Liver (tissue), 8 donors: ENCODE measurements at regions not wholly inside any gene's neighbourhood (a gene's known extent, or its start where the extent isn't known, plus 50 kb on each side); places are given as distances from the start of the nearest gene placed in this dataset.

ENCODE experiments used
- DNase-seq: peaks from one replicate; pipeline ENCODE4 v3.0.0-alpha.2; 2017; ENCODE audit warnings: low spot score
- H3K27ac ChIP-seq, 2 donors: one replicate each; pipeline ENCODE4 v1.7.0; 2013; ENCODE audit warnings: inconsistent platforms in 2 of 2, low read length in 2 of 2, control low read depth in 1 of 2, low read depth in 1 of 2, mild to moderate bottlenecking in 1 of 2
- H3K27me3 ChIP-seq, 4 donors: one replicate each; pipeline versions ENCODE4 v1.6.1 to v1.7.0; 2013; ENCODE audit warnings: low read length in 3 of 4, inconsistent platforms in 1 of 4, mild to moderate bottlenecking in 1 of 4, moderate library complexity in 1 of 4; ENCODE audit not compliant: control insufficient read depth in 4 of 4, insufficient read depth in 4 of 4
- H3K36me3 ChIP-seq, 4 donors: one replicate each; pipeline versions ENCODE4 v1.6.1 to v1.7.0; 2013; ENCODE audit warnings: low read length in 3 of 4, mild to moderate bottlenecking in 3 of 4, low read depth in 1 of 4, moderate library complexity in 1 of 4; ENCODE audit not compliant: control insufficient read depth in 4 of 4, insufficient read depth in 3 of 4
- H3K4me1 ChIP-seq, 4 donors: one replicate each; pipeline versions ENCODE4 v1.6.1 to v1.7.0; 2013; ENCODE audit warnings: low read length in 3 of 4, mild to moderate bottlenecking in 3 of 4, moderate library complexity in 1 of 4; ENCODE audit not compliant: control insufficient read depth in 4 of 4, insufficient read depth in 4 of 4
- H3K4me3 ChIP-seq, 3 donors: one replicate each; pipeline versions ENCODE4 v1.6.1 to v1.7.0; 2013; ENCODE audit warnings: low read length in 3 of 3, control low read depth in 1 of 3, low read depth in 1 of 3, mild to moderate bottlenecking in 1 of 3
- H3K9ac ChIP-seq, 2 donors: one replicate each; pipeline ENCODE4 v1.7.0; 2013; ENCODE audit warnings: low read length in 2 of 2, mild to moderate bottlenecking in 2 of 2, moderate library complexity in 2 of 2, control low read depth in 1 of 2, low read depth in 1 of 2
- H3K9me3 ChIP-seq, 4 donors: one replicate each; pipeline versions ENCODE4 v1.6.1 to v1.7.0; 2013; ENCODE audit warnings: low read length in 3 of 4; ENCODE audit not compliant: control insufficient read depth in 4 of 4
- EGR1 ChIP-seq, 2 donors: IDR thresholded peaks; 2 replicates each; pipeline ENCODE4 v1.6.1; 2016 to 2018; ENCODE audit warnings: antibody characterized with exemption in 2 of 2, low read depth in 2 of 2
- FOXA1 ChIP-seq: IDR thresholded peaks from 2 replicates; pipeline ENCODE4 v1.6.1; 2016; ENCODE audit warnings: antibody characterized with exemption
- FOXA2 ChIP-seq: IDR thresholded peaks from 2 replicates; pipeline ENCODE4 v1.6.1; 2016; ENCODE audit warnings: antibody characterized with exemption
- GABPA ChIP-seq, 2 donors: IDR thresholded peaks in 1 of 2; conservative IDR thresholded peaks in 1 of 2; 2 replicates each; pipeline ENCODE4 v1.6.1; 2016; ENCODE audit warnings: antibody characterized with exemption in 2 of 2, mild to moderate bottlenecking in 1 of 2, moderate library complexity in 1 of 2
- HNF4A ChIP-seq, 2 donors: conservative IDR thresholded peaks; 2 replicates each; pipeline ENCODE4 v1.6.1; 2016; ENCODE audit warnings: antibody characterized with exemption in 2 of 2, mild to moderate bottlenecking in 2 of 2
- HNF4G ChIP-seq: IDR thresholded peaks from 2 replicates; pipeline ENCODE4 v1.6.1; 2016; ENCODE audit warnings: antibody characterized with exemption
- JUND ChIP-seq, 2 donors: IDR thresholded peaks; 2 replicates each; pipeline ENCODE4 v1.6.1; 2016; ENCODE audit warnings: antibody characterized with exemption in 2 of 2
- RXRA ChIP-seq, 2 donors: IDR thresholded peaks; 2 replicates each; pipeline ENCODE4 v1.6.1; 2017 to 2018; ENCODE audit warnings: antibody characterized with exemption in 2 of 2, mild to moderate bottlenecking in 1 of 2
- SP1 ChIP-seq: IDR thresholded peaks from 2 replicates; pipeline ENCODE4 v1.6.1; 2018; ENCODE audit warnings: antibody characterized with exemption, mild to moderate bottlenecking
- TAF1 ChIP-seq: conservative IDR thresholded peaks from 2 replicates; pipeline ENCODE4 v1.6.1; 2016; ENCODE audit warnings: antibody characterized with exemption, mild to moderate bottlenecking
- YY1 ChIP-seq: IDR thresholded peaks from 2 replicates; pipeline ENCODE4 v1.6.1; 2016; ENCODE audit warnings: antibody characterized with exemption, mild to moderate bottlenecking
- WGBS: extraction: QIAGEN DNeasy Blood & Tissue Kit; methylation state at CpG from one replicate; pipeline ENCODE4 v1.1.7; 2013; 5-methylcytosine and 5-hydroxymethylcytosine counted together
- TF ChIP-seq, protein P1 (sequence below): IDR thresholded peaks from 2 replicates; pipeline ENCODE4 v1.6.1; 2016; ENCODE audit warnings: antibody characterized with exemption
- TF ChIP-seq, protein P2 (sequence below): IDR thresholded peaks from 2 replicates; pipeline ENCODE4 v1.6.1; 2016; ENCODE audit warnings: antibody characterized with exemption, mild to moderate bottlenecking
- TF ChIP-seq, protein P3 (sequence below): fragments of 150-350 bp; IDR thresholded peaks from 2 replicates; pipeline ENCODE4 v1.5.1; 2017; ENCODE audit warnings: improper control_type of control experiment, low read depth, low read length; ENCODE audit not compliant: missing input control
- TF ChIP-seq, protein P4 (sequence below): IDR thresholded peaks from 2 replicates; pipeline ENCODE4 v1.6.1; 2016; ENCODE audit warnings: antibody characterized with exemption
- TF ChIP-seq, protein P5 (sequence below): IDR thresholded peaks from 2 replicates; pipeline ENCODE4 v1.6.1; 2016; ENCODE audit warnings: antibody characterized with exemption
- donor health status: healthy.
- donor health status: healthy.
- donor health status: healthy.
- donor health status: healthy.
- donor health status: healthy.

DNA sequence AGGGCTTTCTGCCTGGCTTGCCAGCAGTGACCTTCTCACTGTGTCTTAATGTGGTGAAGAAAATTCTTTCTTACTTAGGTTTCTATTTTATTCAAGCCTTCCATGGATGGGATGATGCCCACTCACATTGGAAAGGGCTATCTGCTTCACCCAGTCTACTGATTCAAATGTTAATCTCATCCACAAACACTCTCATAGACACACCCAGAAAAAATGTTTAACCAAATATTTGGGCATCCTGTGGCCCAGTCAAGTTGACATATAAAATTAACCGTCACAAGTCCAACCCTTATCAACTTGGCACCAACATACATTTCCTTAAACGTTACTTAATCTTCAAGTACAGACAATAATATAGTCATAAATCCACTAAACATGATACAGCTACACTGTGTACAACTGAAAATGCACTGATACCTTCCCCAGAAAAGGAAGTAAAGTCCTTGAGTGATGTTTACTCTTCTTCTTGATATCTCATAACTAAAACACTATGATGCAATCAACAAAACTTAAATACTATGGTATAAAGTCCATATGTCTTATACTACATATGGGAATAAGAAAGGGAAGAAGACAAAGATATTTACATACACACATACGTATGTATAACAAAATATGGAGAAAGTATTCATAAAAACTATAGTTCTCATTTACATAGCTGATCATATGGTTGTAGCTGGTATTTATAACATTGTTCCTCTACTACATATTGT lies 394.7 kb upstream of the NOVA1 start (continued):
- TF ChIP-seq, protein P1, sequence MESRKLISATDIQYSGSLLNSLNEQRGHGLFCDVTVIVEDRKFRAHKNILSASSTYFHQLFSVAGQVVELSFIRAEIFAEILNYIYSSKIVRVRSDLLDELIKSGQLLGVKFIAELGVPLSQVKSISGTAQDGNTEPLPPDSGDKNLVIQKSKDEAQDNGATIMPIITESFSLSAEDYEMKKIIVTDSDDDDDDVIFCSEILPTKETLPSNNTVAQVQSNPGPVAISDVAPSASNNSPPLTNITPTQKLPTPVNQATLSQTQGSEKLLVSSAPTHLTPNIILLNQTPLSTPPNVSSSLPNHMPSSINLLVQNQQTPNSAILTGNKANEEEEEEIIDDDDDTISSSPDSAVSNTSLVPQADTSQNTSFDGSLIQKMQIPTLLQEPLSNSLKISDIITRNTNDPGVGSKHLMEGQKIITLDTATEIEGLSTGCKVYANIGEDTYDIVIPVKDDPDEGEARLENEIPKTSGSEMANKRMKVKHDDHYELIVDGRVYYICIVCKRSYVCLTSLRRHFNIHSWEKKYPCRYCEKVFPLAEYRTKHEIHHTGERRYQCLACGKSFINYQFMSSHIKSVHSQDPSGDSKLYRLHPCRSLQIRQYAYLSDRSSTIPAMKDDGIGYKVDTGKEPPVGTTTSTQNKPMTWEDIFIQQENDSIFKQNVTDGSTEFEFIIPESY = no peak
- TF ChIP-seq HNF4G = no peak
- TF ChIP-seq, protein P2, sequence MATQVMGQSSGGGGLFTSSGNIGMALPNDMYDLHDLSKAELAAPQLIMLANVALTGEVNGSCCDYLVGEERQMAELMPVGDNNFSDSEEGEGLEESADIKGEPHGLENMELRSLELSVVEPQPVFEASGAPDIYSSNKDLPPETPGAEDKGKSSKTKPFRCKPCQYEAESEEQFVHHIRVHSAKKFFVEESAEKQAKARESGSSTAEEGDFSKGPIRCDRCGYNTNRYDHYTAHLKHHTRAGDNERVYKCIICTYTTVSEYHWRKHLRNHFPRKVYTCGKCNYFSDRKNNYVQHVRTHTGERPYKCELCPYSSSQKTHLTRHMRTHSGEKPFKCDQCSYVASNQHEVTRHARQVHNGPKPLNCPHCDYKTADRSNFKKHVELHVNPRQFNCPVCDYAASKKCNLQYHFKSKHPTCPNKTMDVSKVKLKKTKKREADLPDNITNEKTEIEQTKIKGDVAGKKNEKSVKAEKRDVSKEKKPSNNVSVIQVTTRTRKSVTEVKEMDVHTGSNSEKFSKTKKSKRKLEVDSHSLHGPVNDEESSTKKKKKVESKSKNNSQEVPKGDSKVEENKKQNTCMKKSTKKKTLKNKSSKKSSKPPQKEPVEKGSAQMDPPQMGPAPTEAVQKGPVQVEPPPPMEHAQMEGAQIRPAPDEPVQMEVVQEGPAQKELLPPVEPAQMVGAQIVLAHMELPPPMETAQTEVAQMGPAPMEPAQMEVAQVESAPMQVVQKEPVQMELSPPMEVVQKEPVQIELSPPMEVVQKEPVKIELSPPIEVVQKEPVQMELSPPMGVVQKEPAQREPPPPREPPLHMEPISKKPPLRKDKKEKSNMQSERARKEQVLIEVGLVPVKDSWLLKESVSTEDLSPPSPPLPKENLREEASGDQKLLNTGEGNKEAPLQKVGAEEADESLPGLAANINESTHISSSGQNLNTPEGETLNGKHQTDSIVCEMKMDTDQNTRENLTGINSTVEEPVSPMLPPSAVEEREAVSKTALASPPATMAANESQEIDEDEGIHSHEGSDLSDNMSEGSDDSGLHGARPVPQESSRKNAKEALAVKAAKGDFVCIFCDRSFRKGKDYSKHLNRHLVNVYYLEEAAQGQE = no peak

DNA sequence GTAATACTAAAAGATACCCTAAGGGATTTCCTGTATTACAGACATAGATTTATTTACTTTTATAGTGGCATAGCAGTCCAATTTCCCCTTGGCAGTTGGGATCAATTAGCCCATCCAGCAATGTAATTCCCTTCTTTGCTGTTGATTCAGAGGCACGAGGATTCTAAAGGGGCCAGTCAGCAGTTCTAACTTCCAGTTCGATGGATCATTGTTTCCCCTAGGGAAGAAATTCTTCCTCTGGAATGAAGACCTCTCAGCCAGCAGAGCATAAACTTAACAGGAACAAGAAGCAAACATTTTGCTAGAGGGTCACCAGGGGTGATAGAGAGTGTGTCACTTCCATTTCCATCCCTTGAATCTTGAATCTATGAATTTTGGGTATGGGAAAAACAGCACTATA lies 395.7 kb upstream of the NOVA1 start:
- no peak for DNase-seq
- no peaks in the 10 kb centered on the region for H3K4me1 ChIP-seq
- TF ChIP-seq, protein P3, sequence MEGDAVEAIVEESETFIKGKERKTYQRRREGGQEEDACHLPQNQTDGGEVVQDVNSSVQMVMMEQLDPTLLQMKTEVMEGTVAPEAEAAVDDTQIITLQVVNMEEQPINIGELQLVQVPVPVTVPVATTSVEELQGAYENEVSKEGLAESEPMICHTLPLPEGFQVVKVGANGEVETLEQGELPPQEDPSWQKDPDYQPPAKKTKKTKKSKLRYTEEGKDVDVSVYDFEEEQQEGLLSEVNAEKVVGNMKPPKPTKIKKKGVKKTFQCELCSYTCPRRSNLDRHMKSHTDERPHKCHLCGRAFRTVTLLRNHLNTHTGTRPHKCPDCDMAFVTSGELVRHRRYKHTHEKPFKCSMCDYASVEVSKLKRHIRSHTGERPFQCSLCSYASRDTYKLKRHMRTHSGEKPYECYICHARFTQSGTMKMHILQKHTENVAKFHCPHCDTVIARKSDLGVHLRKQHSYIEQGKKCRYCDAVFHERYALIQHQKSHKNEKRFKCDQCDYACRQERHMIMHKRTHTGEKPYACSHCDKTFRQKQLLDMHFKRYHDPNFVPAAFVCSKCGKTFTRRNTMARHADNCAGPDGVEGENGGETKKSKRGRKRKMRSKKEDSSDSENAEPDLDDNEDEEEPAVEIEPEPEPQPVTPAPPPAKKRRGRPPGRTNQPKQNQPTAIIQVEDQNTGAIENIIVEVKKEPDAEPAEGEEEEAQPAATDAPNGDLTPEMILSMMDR = no peak
- TF ChIP-seq, protein P4, sequence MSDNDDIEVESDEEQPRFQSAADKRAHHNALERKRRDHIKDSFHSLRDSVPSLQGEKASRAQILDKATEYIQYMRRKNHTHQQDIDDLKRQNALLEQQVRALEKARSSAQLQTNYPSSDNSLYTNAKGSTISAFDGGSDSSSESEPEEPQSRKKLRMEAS = no peak
- TF ChIP-seq RXRA (IDR thresholded peaks at IDR 0.05) (no peak), TAF1 (no peak), HNF4A (conservative IDR thresholded peaks at IDR 0.05) (no peak), JUND (IDR thresholded peaks at IDR 0.05) (no peak), EGR1 (IDR thresholded peaks at IDR 0.05; ENCODE audit: low read depth in 2 of 2) (no peak), SP1 (no peak)
- no peak overlapping the region for H3K27ac ChIP-seq
- H3K9ac ChIP-seq = no peak overlapping the region
- no peaks in the 10 kb centered on the region for H3K9me3 ChIP-seq
- H3K27me3 ChIP-seq = no peaks in the 10 kb centered on the region
- H3K4me3 ChIP-seq = no peak overlapping the region
- no peaks in the 10 kb centered on the region for H3K36me3 ChIP-seq
- WGBS = 59% methylated on average over 2 of the region's 2 CpGs

DNA sequence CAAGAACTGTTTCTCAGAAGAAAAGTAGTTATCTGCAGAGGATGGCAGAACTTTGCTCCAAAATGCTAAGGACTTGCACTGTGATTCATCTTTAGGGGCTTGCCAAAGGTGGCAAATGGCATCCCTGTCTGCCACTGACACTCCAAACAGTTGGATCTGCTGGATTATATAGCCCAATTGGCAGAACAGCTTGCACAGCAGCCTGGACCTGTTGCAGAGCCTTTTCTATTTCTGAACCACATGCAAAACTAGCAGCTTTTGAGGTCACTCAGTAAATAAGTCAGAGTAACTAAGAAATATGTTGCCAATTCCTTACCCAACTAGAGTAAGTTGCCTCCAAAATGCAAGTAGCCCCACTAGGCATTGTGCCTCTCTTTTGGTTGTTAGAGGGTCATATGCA lies 397.5 kb upstream of the NOVA1 start:
- Histone ChIP-seq H3K4me1 (no peaks in the 10 kb centered on the region), H3K4me3 (no peak overlapping the region), H3K36me3 (no peaks in the 10 kb centered on the region), H3K9me3 (no peaks in the 10 kb centered on the region), H3K27ac (no peak overlapping the region), H3K27me3 (no peaks in the 10 kb centered on the region), H3K9ac (no peak overlapping the region)
- DNase-seq = no peak
- TF ChIP-seq YY1 (no peak), HNF4A (conservative IDR thresholded peaks at IDR 0.05) (no peak), RXRA (IDR thresholded peaks at IDR 0.05) (no peak), HNF4G (no peak), EGR1 (IDR thresholded peaks at IDR 0.05; ENCODE audit: low read depth in 2 of 2) (no peak), GABPA (IDR thresholded peaks at IDR 0.05 in 1 of 2, conservative IDR thresholded peaks at IDR 0.05 in 1 of 2) (no peak), TAF1 (no peak), FOXA1 (no peak), FOXA2 (no peak), SP1 (no peak), JUND (IDR thresholded peaks at IDR 0.05) (no peak)
- TF ChIP-seq, protein P5, sequence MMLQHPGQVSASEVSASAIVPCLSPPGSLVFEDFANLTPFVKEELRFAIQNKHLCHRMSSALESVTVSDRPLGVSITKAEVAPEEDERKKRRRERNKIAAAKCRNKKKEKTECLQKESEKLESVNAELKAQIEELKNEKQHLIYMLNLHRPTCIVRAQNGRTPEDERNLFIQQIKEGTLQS = no peak
- TF ChIP-seq, protein P1 = no peak
- TF ChIP-seq, protein P3 = no peak
- TF ChIP-seq, protein P4 = no peak
